ENCODE measurements at regions not wholly inside any gene's neighbourhood (a gene's known extent, or its start where the extent isn't known, plus 50 kb on each side); places are given as distances from the start of the nearest gene placed in this dataset.

DNA sequence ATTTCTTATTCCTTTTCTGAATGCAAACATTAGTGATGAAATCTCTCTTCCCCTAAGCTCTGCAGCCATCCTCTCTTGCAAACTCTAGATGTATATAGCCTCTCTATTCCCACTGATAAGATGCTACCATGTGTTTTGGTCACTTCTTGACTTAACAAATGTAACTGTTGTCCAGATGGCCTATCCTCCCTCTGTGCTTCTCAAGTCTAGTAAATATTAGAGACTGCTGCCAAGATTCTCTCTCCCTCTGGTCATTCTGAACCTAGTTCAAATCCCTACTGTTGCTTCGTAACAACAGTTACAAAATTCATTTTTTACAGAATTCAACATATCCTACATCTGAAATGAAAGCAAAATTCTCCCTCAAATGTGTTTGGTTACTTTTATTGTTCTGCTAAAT lies 156.6 kb downstream of the TXNL1 start:
- TF ChIP-seq GATA3 (IDR thresholded peaks at IDR 0.05; ENCODE audit: low read depth, low read length): no peak
- TF ChIP-seq GATA2 (IDR thresholded peaks at IDR 0.05; ENCODE audit: low read depth, low read length): no peak

All from SH-SY5Y (cell line).